GM12878 (cell line): ENCODE measurements at regions not wholly inside any gene's neighbourhood (a gene's known extent, or its start where the extent isn't known, plus 50 kb on each side); places are given as distances from the start of the nearest gene placed in this dataset.

Experiments
- ATAC-seq: fragments of 200-7000 bp; cut with Tn5 transposase; 3 replicates; pipeline ENCODE4 v1.9.1; 2020; ENCODE audit warnings: mild to moderate bottlenecking, moderate library complexity
- BruUV-seq: library from RNA; stranded (reverse); fragments of 400-500 nt; replicated peaks from 2 replicates; lab custom pipeline; 2021; lab: Mats Ljungman, UMichigan
- CTCF ChIA-PET: fragments of 300-600 bp; sonication (Branson Sonifier 250); formaldehyde crosslinking; extraction: SDS; loops from one replicate; lab custom pipeline; 2021; ENCODE audit warnings: inconsistent platforms; lab: Yijun Ruan, JAX
- POLR2A ChIA-PET: fragments of 350-600 bp; formaldehyde crosslinking; extraction: SDS; loops from one replicate; lab custom pipeline; 2021; ENCODE audit warnings: inconsistent platforms; lab: Charles Lee
- RAD21 ChIA-PET: fragments of 300-600 bp; sonication (Branson Sonifier 250); formaldehyde crosslinking; loops from one replicate; lab custom pipeline; 2023; ENCODE audit warnings: antibody characterized with exemption; ENCODE audit not compliant: unreplicated experiment; lab: Charles Lee
- SMC1A ChIA-PET: fragments of 300-600 bp; sonication (Branson Sonifier 250); formaldehyde crosslinking; loops from one replicate; lab custom pipeline; 2023; ENCODE audit not compliant: unreplicated experiment, uncharacterized antibody; lab: Charles Lee
- DNase-seq: peaks from one replicate; pipeline ENCODE4 v3.0.0-alpha.2; 2011; ENCODE audit warnings: low read depth, low spot score
- FAIRE-seq: peaks from 3 replicates; lab custom pipeline; 2011; peaks lifted over from hg19 to GRCh38; lab: Jason Lieb, UNC
- H2AFZ ChIP-seq: 2 replicates; pipeline ENCODE4 v1.6.0; 2011; ENCODE audit warnings: low read depth, low read length, control low read depth; ENCODE audit not compliant: control insufficient read depth
- H3K27ac ChIP-seq: 2 replicates; pipeline ENCODE4 v1.5.1; 2011; ENCODE audit warnings: control low read depth; ENCODE audit not compliant: control insufficient read depth, insufficient read depth
- H3K27me3 ChIP-seq, 2 experiments: replicated peaks in 1 of 2; 2 replicates each; pipeline versions ENCODE4 v1.6.0 to v1.6.1; 2011; ENCODE audit warnings: low read length in 1 of 2; ENCODE audit not compliant: control insufficient read depth in 2 of 2, insufficient read depth in 2 of 2
- H3K36me3 ChIP-seq, 2 experiments: 2 replicates each; pipeline ENCODE4 v1.5.1; 2011; ENCODE audit warnings: low read length in 1 of 2; ENCODE audit not compliant: control insufficient read depth in 2 of 2, insufficient read depth in 2 of 2
- H3K4me1 ChIP-seq: 2 replicates; pipeline ENCODE4 v1.6.1; 2011; ENCODE audit warnings: mild to moderate bottlenecking, low read length, moderate library complexity, mixed read lengths; ENCODE audit not compliant: control insufficient read depth, insufficient read depth
- H3K4me2 ChIP-seq: 2 replicates; pipeline ENCODE4 v1.6.0; 2011; ENCODE audit warnings: control low read depth; ENCODE audit not compliant: control insufficient read depth, insufficient read depth
- H3K4me3 ChIP-seq: fragments of 200-600 bp; sonication (generic); 2 replicates; pipeline ENCODE4 v1.5.1; 2016
- H3K79me2 ChIP-seq: 2 replicates; pipeline ENCODE4 v1.6.0; 2011; ENCODE audit warnings: low read length; ENCODE audit not compliant: control insufficient read depth, insufficient read depth
- H3K9ac ChIP-seq: 2 replicates; pipeline ENCODE4 v1.8.0; 2011; ENCODE audit warnings: low read length, control low read depth, mixed read lengths; ENCODE audit not compliant: control insufficient read depth, insufficient read depth
- H3K9me3 ChIP-seq: replicated peaks from 3 replicates; pipeline ENCODE4 v1.5.1; 2011; ENCODE audit warnings: mild to moderate bottlenecking, low read length; ENCODE audit not compliant: control insufficient read depth, insufficient read depth
- H4K20me1 ChIP-seq: 2 replicates; pipeline ENCODE4 v1.6.0; 2011; ENCODE audit not compliant: control insufficient read depth, insufficient read depth
- BMI1 ChIP-seq: fragments of 450-650 bp; IDR thresholded peaks from 2 replicates; pipeline ENCODE4 v1.6.1; 2016; ENCODE audit warnings: mild to moderate bottlenecking, moderate library complexity, borderline replicate concordance
- EED ChIP-seq: sonication (generic); IDR thresholded peaks from 2 replicates; pipeline ENCODE4 v1.6.1; 2016; ENCODE audit warnings: antibody characterized with exemption, low read depth
- NFXL1 ChIP-seq: fragments of 450-650 bp; IDR thresholded peaks from 2 replicates; pipeline ENCODE4 v1.6.1; 2017; ENCODE audit warnings: antibody characterized with exemption, mild to moderate bottlenecking, borderline replicate concordance
- RB1 ChIP-seq: fragments of 450-650 bp; formaldehyde crosslinking; IDR thresholded peaks from 2 replicates; pipeline ENCODE4 v1.6.1; 2017; ENCODE audit warnings: mild to moderate bottlenecking, borderline replicate concordance
- RCOR1 ChIP-seq: conservative IDR thresholded peaks from 2 replicates; pipeline ENCODE4 v1.6.1; 2012; ENCODE audit warnings: low read depth, low read length, improper control_type of control experiment
- REST ChIP-seq: IDR thresholded peaks from 2 replicates; pipeline ENCODE4 v1.6.1; 2012; ENCODE audit warnings: mild to moderate bottlenecking, low read depth, low read length
- SREBF2 ChIP-seq: IDR thresholded peaks from 2 replicates; pipeline ENCODE4 v1.6.1; 2012; ENCODE audit warnings: mild to moderate bottlenecking, low read length
- USF1 ChIP-seq: IDR thresholded peaks from 2 replicates; pipeline ENCODE4 v1.6.1; 2011; ENCODE audit warnings: borderline replicate concordance, low read depth, mild to moderate bottlenecking, moderate library complexity, mixed read lengths, low read length; ENCODE audit not compliant: insufficient read depth; ENCODE audit errors: extremely low read length
- ZBTB33 ChIP-seq: fragments of 450-650 bp; IDR thresholded peaks from 2 replicates; pipeline ENCODE4 v1.6.1; 2017; ENCODE audit warnings: mild to moderate bottlenecking
- ZBTB40 ChIP-seq: fragments of 450-650 bp; IDR thresholded peaks from 2 replicates; pipeline ENCODE4 v1.6.1; 2016; ENCODE audit warnings: mild to moderate bottlenecking, moderate library complexity, borderline replicate concordance
- WGBS: methylation state at CpG from one replicate; pipeline ENCODE4 v1.1.6; 2016; ENCODE audit warnings: low lambda C conversion rate; ENCODE audit not compliant: insufficient replicate concordance, insufficient coverage; ENCODE audit errors: missing lambda C conversion rate; 5-methylcytosine and 5-hydroxymethylcytosine counted together
- in situ Hi-C: fragments of 300-500 bp; cut with MboI; formaldehyde crosslinking; loops from 9 replicates; pipeline ENCODE4 v1.14.3; 2018; ENCODE audit warnings: mixed read lengths
- intact Hi-C: fragments of 100-400 bp; cut with micrococcal nuclease; formaldehyde crosslinking; loops from one replicate; pipeline ENCODE4 v1.14.2; 2022; ENCODE audit not compliant: unreplicated experiment

GRCh38 chrX:43350935-43351334, 305.2 kb upstream of the MAOA start (continued):
- TF ChIP-seq ZBTB40 (no peak), ZBTB33 (no peak), EED (no peak), USF1 (no peak)

- DNase-seq (no peak), FAIRE-seq (no peak), ATAC-seq (no peak)
- no peaks in the 10 kb centered on the region for H3K4me1 ChIP-seq
- SMC1A ChIA-PET: no interaction called here
- POLR2A ChIA-PET: no interaction called here
- BruUV-seq: no TSS peak
- H3K79me2 ChIP-seq: no peaks in the 10 kb centered on the region
- CTCF ChIA-PET: no interaction called here
- H3K36me3 ChIP-seq: no peaks in the 10 kb centered on the region
- WGBS: 0% methylated on average over 1 of the region's 1 CpG
- in situ Hi-C loops: no loop called here
- no peak overlapping the region for H3K4me3 ChIP-seq
- no peaks in the 10 kb centered on the region for H4K20me1 ChIP-seq
- no peak overlapping the region for H3K9ac ChIP-seq
- H3K9me3 ChIP-seq: no peaks in the 10 kb centered on the region
- intact Hi-C loops: no loop called here
- no peak overlapping the region for H2AFZ ChIP-seq
- H3K27me3 ChIP-seq: no peaks in the 10 kb centered on the region
- H3K4me2 ChIP-seq: no peak overlapping the region
- no peak overlapping the region for H3K27ac ChIP-seq
- RAD21 ChIA-PET: no interaction called here
- TF ChIP-seq RB1 (no peak), REST (no peak), BMI1 (no peak), SREBF2 (no peak), NFXL1 (no peak), RCOR1 (no peak)
These were observed 298.4 kb upstream of the MAOA start for GRCh38 chrX:43357741-43358140.
